Esophagus squamous epithelium (tissue), 4 donors: ENCODE measurements at regions not wholly inside any gene's neighbourhood (a gene's known extent, or its start where the extent isn't known, plus 50 kb on each side); places are given as distances from the start of the nearest gene placed in this dataset.
"Not testable (repeated sequence)": the region's sequence is repeated elsewhere in the genome, so short reads cannot be mapped to it uniquely, and the experiment has no call there.

Experiments used
- CTCF ChIP-seq, 6 experiments: fragments of 450-650 bp in 4 of 6; fragments of 200-600 bp in 2 of 6; sonication (generic) in 2 of 6; IDR thresholded peaks; one replicate each; pipeline ENCODE4 v1.5.1; 2016 to 2019; ENCODE audit warnings: antibody characterized with exemption in 6 of 6, mild to moderate bottlenecking in 4 of 6, moderate library complexity in 4 of 6
- POLR2A ChIP-seq, 4 donors: fragments of 450-650 bp; IDR thresholded peaks; one replicate each; pipeline ENCODE4 v1.6.1; 2017; ENCODE audit warnings: antibody characterized with exemption in 4 of 4, mild to moderate bottlenecking in 4 of 4, moderate library complexity in 3 of 4

GRCh38 chr14:28842569-28842968 is 76.0 kb downstream of the FOXG1 start:
- not testable (repeated sequence) for TF ChIP-seq POLR2A, CTCF (IDR thresholded peaks at IDR 0.05)
